Endothelial cell of umbilical vein (primary cell): ENCODE measurements at regions not wholly inside any gene's neighbourhood (a gene's known extent, or its start where the extent isn't known, plus 50 kb on each side); places are given as distances from the start of the nearest gene placed in this dataset.

Experiments
- EZH2 ChIP-seq: IDR thresholded peaks from 2 replicates; pipeline ENCODE4 v1.6.1; 2012; ENCODE audit warnings: borderline replicate concordance, low read depth, mild to moderate bottlenecking, moderate library complexity, low read length, inconsistent platforms; ENCODE audit not compliant: severe bottlenecking
- FOS ChIP-seq: IDR thresholded peaks from 2 replicates; pipeline ENCODE4 v1.6.1; 2011; ENCODE audit warnings: mild to moderate bottlenecking, low read length, moderate library complexity, borderline replicate concordance; ENCODE audit not compliant: insufficient read depth
- MYC ChIP-seq: IDR thresholded peaks from one replicate; pipeline ENCODE4 v1.6.1; 2011; ENCODE audit warnings: mild to moderate bottlenecking, low read depth, low read length
- POLR2A ChIP-seq: IDR thresholded peaks from 2 replicates; pipeline ENCODE4 v1.6.1; 2012; ENCODE audit warnings: low read depth, mild to moderate bottlenecking, control low read depth, low read length
- POLR2AphosphoS5 ChIP-seq: IDR thresholded peaks from 2 replicates; pipeline ENCODE4 v1.6.1; 2012; ENCODE audit warnings: low read depth, mild to moderate bottlenecking, control low read depth, low read length, moderate library complexity; ENCODE audit not compliant: insufficient read depth
- TF ChIP-seq, protein P1 (sequence below), 2 donors: IDR thresholded peaks; 1 replicate in 1 of 2; 2 replicates in 1 of 2; pipeline ENCODE4 v1.5.1; 2011; ENCODE audit warnings: low read length in 2 of 2, mild to moderate bottlenecking in 2 of 2, moderate library complexity in 2 of 2, control low read depth in 1 of 2, inconsistent platforms in 1 of 2, low read depth in 1 of 2; ENCODE audit not compliant: insufficient read depth in 1 of 2; ENCODE audit errors: extremely low read depth in 1 of 2

DNA sequence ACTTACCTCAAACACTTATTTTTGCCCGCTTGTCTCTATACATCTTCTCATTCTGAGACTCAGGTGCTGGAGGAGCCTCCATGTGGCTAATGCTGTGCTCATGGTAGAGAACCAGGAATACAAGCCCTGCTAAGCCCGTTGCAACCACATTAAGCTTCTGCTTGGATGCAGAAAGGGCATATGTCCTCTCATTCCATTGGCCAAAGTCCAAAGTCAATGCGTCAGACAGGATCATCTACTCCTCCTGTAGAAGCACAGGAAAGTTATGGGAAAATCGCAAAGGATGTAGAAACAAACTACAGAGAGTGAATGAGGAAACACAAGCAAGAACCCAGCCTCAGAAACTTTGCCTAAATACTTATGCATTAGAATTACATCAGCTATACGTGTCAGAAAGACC is 124.5 kb upstream of the AGA start:
- TF ChIP-seq MYC (no peak), FOS (no peak), EZH2 (no peak), POLR2A (no peak), POLR2AphosphoS5 (no peak)
- TF ChIP-seq, protein P1, sequence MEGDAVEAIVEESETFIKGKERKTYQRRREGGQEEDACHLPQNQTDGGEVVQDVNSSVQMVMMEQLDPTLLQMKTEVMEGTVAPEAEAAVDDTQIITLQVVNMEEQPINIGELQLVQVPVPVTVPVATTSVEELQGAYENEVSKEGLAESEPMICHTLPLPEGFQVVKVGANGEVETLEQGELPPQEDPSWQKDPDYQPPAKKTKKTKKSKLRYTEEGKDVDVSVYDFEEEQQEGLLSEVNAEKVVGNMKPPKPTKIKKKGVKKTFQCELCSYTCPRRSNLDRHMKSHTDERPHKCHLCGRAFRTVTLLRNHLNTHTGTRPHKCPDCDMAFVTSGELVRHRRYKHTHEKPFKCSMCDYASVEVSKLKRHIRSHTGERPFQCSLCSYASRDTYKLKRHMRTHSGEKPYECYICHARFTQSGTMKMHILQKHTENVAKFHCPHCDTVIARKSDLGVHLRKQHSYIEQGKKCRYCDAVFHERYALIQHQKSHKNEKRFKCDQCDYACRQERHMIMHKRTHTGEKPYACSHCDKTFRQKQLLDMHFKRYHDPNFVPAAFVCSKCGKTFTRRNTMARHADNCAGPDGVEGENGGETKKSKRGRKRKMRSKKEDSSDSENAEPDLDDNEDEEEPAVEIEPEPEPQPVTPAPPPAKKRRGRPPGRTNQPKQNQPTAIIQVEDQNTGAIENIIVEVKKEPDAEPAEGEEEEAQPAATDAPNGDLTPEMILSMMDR (IDR thresholded peaks at IDR 0.05; ENCODE audit: extremely low read depth in 1 of 2, insufficient read depth in 1 of 2, low read depth in 1 of 2, low read length in 2 of 2): no peak
